ENCODE measurements at regions not wholly inside any gene's neighbourhood (a gene's known extent, or its start where the extent isn't known, plus 50 kb on each side); places are given as distances from the start of the nearest gene placed in this dataset.

DNA sequence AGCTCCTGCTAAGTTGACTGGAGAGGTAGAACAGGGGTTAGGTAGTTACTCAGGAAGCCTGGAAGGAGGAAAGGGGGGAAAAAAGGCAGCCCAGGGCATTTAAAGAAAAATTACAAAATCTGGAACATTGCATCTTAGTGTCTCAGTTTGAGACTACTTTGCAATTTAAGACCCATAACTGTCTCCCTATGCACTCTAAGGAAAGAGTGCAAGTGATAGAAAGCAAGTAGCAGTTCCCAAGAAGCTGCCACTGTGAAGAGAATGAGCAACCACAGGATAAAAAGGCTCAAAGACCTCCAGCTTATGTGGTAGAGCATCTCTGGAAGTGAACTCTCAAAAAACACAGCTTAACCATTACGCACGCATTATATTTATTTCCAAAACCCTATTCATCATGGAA, 141.8 kb downstream of the SLCO4C1 start:
- TF ChIP-seq POLR2AphosphoS5 (IDR thresholded peaks at IDR 0.05; ENCODE audit: low read depth, low read length) (no peak), FOXP2 (optimal IDR thresholded peaks at IDR 0.05; ENCODE audit: borderline replicate concordance, extremely low read depth, extremely low read length, insufficient read depth) (no peak), TAF1 (IDR thresholded peaks at IDR 0.05; ENCODE audit: borderline replicate concordance, insufficient read depth, low read length) (no peak), SIN3A (IDR thresholded peaks at IDR 0.05; ENCODE audit: borderline replicate concordance, insufficient read depth, low read length) (no peak)
- TF ChIP-seq, protein P1, sequence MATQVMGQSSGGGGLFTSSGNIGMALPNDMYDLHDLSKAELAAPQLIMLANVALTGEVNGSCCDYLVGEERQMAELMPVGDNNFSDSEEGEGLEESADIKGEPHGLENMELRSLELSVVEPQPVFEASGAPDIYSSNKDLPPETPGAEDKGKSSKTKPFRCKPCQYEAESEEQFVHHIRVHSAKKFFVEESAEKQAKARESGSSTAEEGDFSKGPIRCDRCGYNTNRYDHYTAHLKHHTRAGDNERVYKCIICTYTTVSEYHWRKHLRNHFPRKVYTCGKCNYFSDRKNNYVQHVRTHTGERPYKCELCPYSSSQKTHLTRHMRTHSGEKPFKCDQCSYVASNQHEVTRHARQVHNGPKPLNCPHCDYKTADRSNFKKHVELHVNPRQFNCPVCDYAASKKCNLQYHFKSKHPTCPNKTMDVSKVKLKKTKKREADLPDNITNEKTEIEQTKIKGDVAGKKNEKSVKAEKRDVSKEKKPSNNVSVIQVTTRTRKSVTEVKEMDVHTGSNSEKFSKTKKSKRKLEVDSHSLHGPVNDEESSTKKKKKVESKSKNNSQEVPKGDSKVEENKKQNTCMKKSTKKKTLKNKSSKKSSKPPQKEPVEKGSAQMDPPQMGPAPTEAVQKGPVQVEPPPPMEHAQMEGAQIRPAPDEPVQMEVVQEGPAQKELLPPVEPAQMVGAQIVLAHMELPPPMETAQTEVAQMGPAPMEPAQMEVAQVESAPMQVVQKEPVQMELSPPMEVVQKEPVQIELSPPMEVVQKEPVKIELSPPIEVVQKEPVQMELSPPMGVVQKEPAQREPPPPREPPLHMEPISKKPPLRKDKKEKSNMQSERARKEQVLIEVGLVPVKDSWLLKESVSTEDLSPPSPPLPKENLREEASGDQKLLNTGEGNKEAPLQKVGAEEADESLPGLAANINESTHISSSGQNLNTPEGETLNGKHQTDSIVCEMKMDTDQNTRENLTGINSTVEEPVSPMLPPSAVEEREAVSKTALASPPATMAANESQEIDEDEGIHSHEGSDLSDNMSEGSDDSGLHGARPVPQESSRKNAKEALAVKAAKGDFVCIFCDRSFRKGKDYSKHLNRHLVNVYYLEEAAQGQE (IDR thresholded peaks at IDR 0.05; ENCODE audit: insufficient read depth in 1 of 2, low read depth in 2 of 2, low read length in 2 of 2): no peak

DNA sequence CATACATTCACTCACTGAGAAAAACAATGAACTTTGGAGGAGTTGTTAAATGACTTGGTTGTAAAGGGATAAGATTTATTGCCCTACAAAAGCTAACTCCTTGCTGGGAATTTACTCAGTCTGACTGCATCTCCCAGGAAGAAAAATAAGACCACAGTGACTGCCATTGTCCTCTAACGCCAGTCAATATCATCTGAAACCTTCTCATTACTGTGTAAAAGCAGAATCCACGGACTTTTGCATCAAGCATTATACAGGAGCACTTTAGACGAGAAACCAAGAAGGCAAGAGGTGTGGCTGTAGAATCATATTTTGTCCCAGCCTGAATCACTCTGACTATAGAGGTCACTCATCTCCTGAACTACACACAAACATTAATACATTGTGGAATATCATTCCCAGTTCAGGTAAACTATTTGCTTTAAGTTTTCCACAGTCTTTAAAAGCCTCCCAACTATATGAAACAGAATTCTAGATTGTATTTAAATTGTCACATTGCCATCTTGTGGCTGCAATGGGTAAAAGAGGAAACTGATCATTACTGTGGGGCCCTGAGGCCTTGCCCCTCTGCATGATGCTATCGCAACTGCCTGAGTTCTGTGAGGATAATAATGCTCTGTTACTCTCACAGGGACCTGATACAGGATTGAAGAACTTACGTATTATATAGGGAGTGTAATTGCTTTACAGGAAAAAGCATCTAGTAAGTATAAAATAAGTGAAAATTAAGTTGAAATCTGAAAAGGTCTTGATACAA, 142.9 kb downstream of the SLCO4C1 start:
- TF ChIP-seq SIN3A (IDR thresholded peaks at IDR 0.05; ENCODE audit: borderline replicate concordance, insufficient read depth, low read length) (no peak), TAF1 (IDR thresholded peaks at IDR 0.05; ENCODE audit: borderline replicate concordance, insufficient read depth, low read length) (no peak), FOXP2 (optimal IDR thresholded peaks at IDR 0.05; ENCODE audit: borderline replicate concordance, extremely low read depth, extremely low read length, insufficient read depth) (no peak), POLR2AphosphoS5 (IDR thresholded peaks at IDR 0.05; ENCODE audit: low read depth, low read length) (no peak)
- TF ChIP-seq, protein P1 (IDR thresholded peaks at IDR 0.05; ENCODE audit: insufficient read depth in 1 of 2, low read depth in 2 of 2, low read length in 2 of 2): no peak

DNA sequence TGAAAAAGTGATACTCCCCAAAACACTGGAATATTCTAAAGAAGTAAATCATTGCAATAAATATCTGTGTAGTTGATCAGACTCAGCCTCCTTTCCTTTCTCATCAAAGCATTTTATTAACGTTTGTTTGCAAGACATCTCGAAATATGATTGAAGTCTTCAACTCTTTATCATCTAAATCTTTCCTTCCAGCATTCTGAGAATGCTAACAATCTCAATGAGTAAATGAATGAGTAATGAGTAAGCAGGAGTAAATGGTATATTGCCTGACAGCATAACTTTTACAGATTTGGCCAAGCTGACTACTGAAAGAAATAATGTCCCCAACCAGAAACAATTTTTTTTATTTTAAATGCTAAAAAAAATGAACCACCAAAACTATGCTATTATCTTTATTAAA, 157.1 kb downstream of the SLCO4C1 start:
- TF ChIP-seq SIN3A (IDR thresholded peaks at IDR 0.05; ENCODE audit: borderline replicate concordance, insufficient read depth, low read length): no peak
- TF ChIP-seq, protein P1 (IDR thresholded peaks at IDR 0.05; ENCODE audit: insufficient read depth in 1 of 2, low read depth in 2 of 2, low read length in 2 of 2): no peak
- TF ChIP-seq FOXP2 (optimal IDR thresholded peaks at IDR 0.05; ENCODE audit: borderline replicate concordance, extremely low read depth, extremely low read length, insufficient read depth): no peak
- TF ChIP-seq TAF1 (IDR thresholded peaks at IDR 0.05; ENCODE audit: borderline replicate concordance, insufficient read depth, low read length): no peak
- TF ChIP-seq POLR2AphosphoS5 (IDR thresholded peaks at IDR 0.05; ENCODE audit: low read depth, low read length): no peak

DNA sequence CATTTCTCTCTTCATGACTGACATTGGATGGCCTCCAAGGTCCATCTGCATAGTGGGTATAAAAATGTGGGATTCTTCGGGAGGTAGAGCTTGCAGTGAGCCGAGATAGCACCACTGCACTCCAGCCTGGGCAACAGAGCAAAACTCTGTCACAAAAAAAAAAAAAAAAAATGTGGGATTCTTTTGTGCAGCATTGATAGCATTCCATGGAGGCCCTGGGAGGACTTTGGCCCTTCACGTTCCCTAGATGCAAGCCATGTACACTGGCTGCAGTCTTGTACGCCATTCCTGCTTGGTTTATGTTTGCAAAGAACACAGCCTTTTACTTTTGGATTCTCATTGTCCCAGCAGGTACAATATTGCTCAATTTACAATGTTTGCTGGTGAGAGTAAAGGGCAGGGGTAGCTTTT, 157.8 kb downstream of the SLCO4C1 start:
- no peak for TF ChIP-seq SIN3A (IDR thresholded peaks at IDR 0.05; ENCODE audit: borderline replicate concordance, insufficient read depth, low read length)
- TF ChIP-seq POLR2AphosphoS5 (IDR thresholded peaks at IDR 0.05; ENCODE audit: low read depth, low read length): no peak
- no peak for TF ChIP-seq FOXP2 (optimal IDR thresholded peaks at IDR 0.05; ENCODE audit: borderline replicate concordance, extremely low read depth, extremely low read length, insufficient read depth)
- no peak for TF ChIP-seq TAF1 (IDR thresholded peaks at IDR 0.05; ENCODE audit: borderline replicate concordance, insufficient read depth, low read length)
- TF ChIP-seq, protein P1 (IDR thresholded peaks at IDR 0.05; ENCODE audit: insufficient read depth in 1 of 2, low read depth in 2 of 2, low read length in 2 of 2): no peak
